Parathyroid adenoma (tissue), 2 donors: ENCODE measurements at regions not wholly inside any gene's neighbourhood (a gene's known extent, or its start where the extent isn't known, plus 50 kb on each side); places are given as distances from the start of the nearest gene placed in this dataset.
"Not testable (repeated sequence)": the region's sequence is repeated elsewhere in the genome, so short reads cannot be mapped to it uniquely, and the experiment has no call there.

Experiments used
- H2AFZ ChIP-seq: fragments of 300-600 bp; sonication (generic); one replicate; pipeline ENCODE4 v1.7.0; 2017; ENCODE audit warnings: antibody characterized with exemption, mild to moderate bottlenecking
- H3K27ac ChIP-seq: fragments of 300-600 bp; sonication (generic); one replicate; pipeline ENCODE4 v1.7.0; 2017
- H3K27me3 ChIP-seq: fragments of 300-600 bp; sonication (generic); one replicate; pipeline ENCODE4 v1.7.0; 2017; ENCODE audit warnings: low read length; ENCODE audit not compliant: control insufficient read depth, insufficient read depth
- H3K36me3 ChIP-seq: fragments of 300-600 bp; sonication (generic); one replicate; pipeline ENCODE4 v1.7.0; 2017; ENCODE audit warnings: low read length; ENCODE audit not compliant: control insufficient read depth, insufficient read depth
- H3K4me1 ChIP-seq: fragments of 300-600 bp; sonication (generic); one replicate; pipeline ENCODE4 v1.7.0; 2017; ENCODE audit warnings: control low read depth
- H3K4me2 ChIP-seq: fragments of 300-600 bp; sonication (generic); one replicate; pipeline ENCODE4 v1.7.0; 2017; ENCODE audit warnings: low read length
- H3K4me3 ChIP-seq: fragments of 300-600 bp; sonication (generic); one replicate; pipeline ENCODE4 v1.7.0; 2017; ENCODE audit warnings: low read depth, low read length
- H3K79me2 ChIP-seq: fragments of 300-600 bp; sonication (generic); one replicate; pipeline ENCODE4 v1.7.0; 2017; ENCODE audit warnings: control low read depth
- H3K9ac ChIP-seq: fragments of 300-600 bp; sonication (generic); one replicate; pipeline ENCODE4 v1.7.0; 2017; ENCODE audit warnings: mild to moderate bottlenecking
- H3K9me3 ChIP-seq: fragments of 300-600 bp; sonication (generic); one replicate; pipeline ENCODE4 v1.7.0; 2017; ENCODE audit warnings: low read length; ENCODE audit not compliant: control insufficient read depth
- CTCF ChIP-seq: fragments of 300-600 bp; sonication (generic); IDR thresholded peaks from one replicate; pipeline ENCODE4 v1.7.0; 2017; ENCODE audit warnings: antibody characterized with exemption, mild to moderate bottlenecking
- donor health status: primary hyperparathyroidism.

GRCh38 chr3:11713171-11713570 is 69.5 kb upstream of the VGLL4 start:
- Histone ChIP-seq H3K9me3 (no peaks in the 10 kb centered on the region), H2AFZ (peak overlapping the region; percentile 21), H3K27me3 (no peaks in the 10 kb centered on the region), H3K36me3 (no peaks in the 10 kb centered on the region), H3K4me1 (peaks cover 6% of the 10 kb centered on the region), H3K79me2 (peaks cover 53% of the 10 kb centered on the region), H3K4me3 (no peak overlapping the region), H3K9ac (no peak overlapping the region), H3K27ac (no peak overlapping the region), H3K4me2 (no peak overlapping the region)
- no peak for TF ChIP-seq CTCF

DNA sequence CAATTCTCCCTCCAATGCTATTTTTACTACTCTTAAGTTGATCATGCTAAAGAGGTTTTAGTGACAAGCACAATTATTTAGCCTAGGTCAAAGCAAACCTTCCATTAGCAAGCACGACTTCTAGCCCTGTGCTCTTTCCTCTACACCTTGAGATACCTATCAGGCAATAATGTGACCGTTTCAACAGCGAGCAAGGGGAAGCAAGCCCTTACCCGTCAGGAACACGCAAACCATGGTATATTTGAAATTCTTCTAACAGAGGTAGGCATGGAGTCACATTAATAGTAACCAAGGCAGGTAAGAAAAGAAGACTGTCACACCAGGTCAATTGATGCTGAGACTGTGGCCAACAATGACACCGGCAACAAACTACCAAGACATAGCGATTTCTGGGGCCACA is 68.9 kb upstream of the VGLL4 start:
- Histone ChIP-seq H3K4me2 (no peak overlapping the region), H3K79me2 (peaks cover 57% of the 10 kb centered on the region), H3K9ac (no peak overlapping the region), H3K27ac (no peak overlapping the region), H3K27me3 (no peaks in the 10 kb centered on the region), H3K4me1 (peaks cover 6% of the 10 kb centered on the region), H3K36me3 (no peaks in the 10 kb centered on the region), H3K4me3 (no peak overlapping the region), H3K9me3 (no peaks in the 10 kb centered on the region), H2AFZ (no peak overlapping the region)
- no peak for TF ChIP-seq CTCF

DNA sequence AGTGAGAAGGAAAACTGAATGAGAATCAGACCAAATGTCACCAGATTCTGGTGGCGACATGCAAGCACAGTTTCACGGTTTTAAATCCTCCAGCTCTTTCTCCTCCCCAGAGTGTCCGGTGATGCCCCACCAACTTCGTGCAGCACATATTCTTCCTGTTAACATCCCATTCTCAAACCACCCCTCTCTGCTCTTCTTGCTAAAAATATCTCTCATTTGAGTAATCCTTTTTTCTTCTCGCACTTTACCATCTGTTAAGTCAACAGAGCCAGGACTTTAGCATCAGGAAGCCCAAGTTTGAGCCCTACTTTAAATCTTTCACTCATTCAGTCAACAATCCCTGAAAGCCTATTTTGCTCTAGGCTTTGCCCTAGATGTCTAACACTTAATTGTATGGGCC is 68.2 kb upstream of the VGLL4 start:
- H3K4me3 ChIP-seq: no peak overlapping the region

GRCh38 chr3:11709782-11710181 is 66.1 kb upstream of the VGLL4 start:
- H3K9ac ChIP-seq: no peak overlapping the region
- TF ChIP-seq CTCF: no peak
- H3K27ac ChIP-seq: no peak overlapping the region
- H3K9me3 ChIP-seq: no peaks in the 10 kb centered on the region
- H3K4me2 ChIP-seq: no peak overlapping the region
- no peaks in the 10 kb centered on the region for H3K27me3 ChIP-seq
- no peaks in the 10 kb centered on the region for H3K36me3 ChIP-seq
- no peak overlapping the region for H2AFZ ChIP-seq
- no peak overlapping the region for H3K4me3 ChIP-seq
- peaks cover 62% of the 10 kb centered on the region for H3K79me2 ChIP-seq
- H3K4me1 ChIP-seq: peaks cover 6% of the 10 kb centered on the region

More for the DNA sequence above, 68.2 kb upstream of the VGLL4 start:
- H3K9me3 ChIP-seq: no peaks in the 10 kb centered on the region
- peaks cover 6% of the 10 kb centered on the region for H3K4me1 ChIP-seq
- H3K36me3 ChIP-seq: no peaks in the 10 kb centered on the region
- H2AFZ ChIP-seq: no peak overlapping the region
- H3K4me2 ChIP-seq: no peak overlapping the region
- TF ChIP-seq CTCF: no peak
- peaks cover 62% of the 10 kb centered on the region for H3K79me2 ChIP-seq
- H3K27ac ChIP-seq: no peak overlapping the region
- no peaks in the 10 kb centered on the region for H3K27me3 ChIP-seq
- no peak overlapping the region for H3K9ac ChIP-seq

- H3K9ac ChIP-seq, H3K9me3 ChIP-seq, H3K27ac ChIP-seq, H3K36me3 ChIP-seq, H3K4me1 ChIP-seq, H3K27me3 ChIP-seq, H3K4me2 ChIP-seq, H2AFZ ChIP-seq, H3K4me3 ChIP-seq: not testable (repeated sequence)
- H3K79me2 ChIP-seq: peaks cover 53% of the 10 kb centered on the region
These were observed 63.4 kb upstream of the VGLL4 start for GRCh38 chr3:11707084-11707483.
